T-cell (primary cell): ENCODE measurements at regions not wholly inside any gene's neighbourhood (a gene's known extent, or its start where the extent isn't known, plus 50 kb on each side); places are given as distances from the start of the nearest gene placed in this dataset.
A peak's percentile ranks its signal among the peaks of the same experiment; 100 is the strongest.
"Not testable (repeated sequence)": the region's sequence is repeated elsewhere in the genome, so short reads cannot be mapped to it uniquely, and the experiment has no call there.

Experiments
- ATAC-seq, 4 experiments: fragments of 200-7000 bp in 3 of 4; fragments of 150-1000 bp in 1 of 4; cut with Tn5 transposase; replicated peaks in 1 of 4; 1 replicate in 3 of 4; 2 replicates in 1 of 4; pipeline ENCODE4 v1.10.0; 2021; ENCODE audit warnings: moderate library complexity in 3 of 4, mild to moderate bottlenecking in 2 of 4, moderate number of reproducible peaks in 1 of 4
- CTCF ChIA-PET, 2 donors: fragments of 300-600 bp; sonication (Branson Sonifier 250); formaldehyde crosslinking; loops; one replicate each; lab custom pipeline; 2022; ENCODE audit warnings: antibody characterized with exemption in 2 of 2; lab: Charles Lee
- POLR2A ChIA-PET, 2 donors: fragments of 300-600 bp; sonication (Branson Sonifier 250); formaldehyde crosslinking; loops; one replicate each; lab custom pipeline; 2022; ENCODE audit warnings: antibody characterized with exemption in 2 of 2; lab: Charles Lee
- DNase-seq, 35 experiments: peaks; one replicate each; pipeline versions ENCODE4 v3.0.0 to v3.0.0-alpha.2; 2013 to 2023
- H3K27ac ChIP-seq: one replicate; pipeline ENCODE4 v1.5.1; 2013; ENCODE audit warnings: low read length
- H3K27me3 ChIP-seq, 2 experiments: replicated peaks in 1 of 2; 1 replicate in 1 of 2; 2 replicates in 1 of 2; pipeline versions ENCODE4 v1.6.1 to v1.7.0; 2013; ENCODE audit warnings: low read length in 1 of 2, mixed read lengths in 1 of 2; ENCODE audit not compliant: control insufficient read depth in 2 of 2, insufficient read depth in 2 of 2; ENCODE audit errors: extremely low read depth in 1 of 2
- H3K36me3 ChIP-seq, 2 donors: 1 replicate in 1 of 2; 2 replicates in 1 of 2; pipeline versions ENCODE4 v1.6.1 to v1.7.0; 2013; ENCODE audit warnings: low read length in 1 of 2; ENCODE audit not compliant: control insufficient read depth in 2 of 2, insufficient read depth in 1 of 2; ENCODE audit errors: extremely low read depth in 1 of 2
- H3K4me1 ChIP-seq, 2 experiments: 1 replicate in 1 of 2; 2 replicates in 1 of 2; pipeline versions ENCODE4 v1.6.1 to v1.7.0; 2013; ENCODE audit warnings: low read length in 2 of 2, mixed read lengths in 1 of 2; ENCODE audit not compliant: insufficient read depth in 2 of 2, control insufficient read depth in 1 of 2; ENCODE audit errors: extremely low read depth in 1 of 2
- H3K4me3 ChIP-seq, 2 donors: 1 replicate in 1 of 2; 2 replicates in 1 of 2; pipeline versions ENCODE4 v1.5.1 to v1.7.0; 2013; ENCODE audit warnings: mild to moderate bottlenecking in 2 of 2, low read length in 1 of 2, moderate library complexity in 1 of 2; ENCODE audit not compliant: control insufficient read depth in 1 of 2; ENCODE audit errors: extremely low read depth in 1 of 2
- H3K9me3 ChIP-seq: 2 replicates; pipeline ENCODE4 v1.7.0; 2013
- H3K27ac Mint-ChIP-seq, 2 donors: one replicate each; pipeline ENCODE4 v1.8.0; 2020 to 2021; ENCODE audit warnings: mild to moderate bottlenecking in 2 of 2, mixed read lengths in 2 of 2
- H3K27me3 Mint-ChIP-seq, 2 donors: one replicate each; pipeline ENCODE4 v1.8.0; 2021 to 2022; ENCODE audit warnings: mixed read lengths in 2 of 2
- H3K36me3 Mint-ChIP-seq: one replicate; pipeline ENCODE4 v1.8.0; 2021; ENCODE audit warnings: mixed read lengths
- H3K4me1 Mint-ChIP-seq, 3 donors: one replicate each; pipeline ENCODE4 v1.8.0; 2020 to 2022; ENCODE audit warnings: mixed read lengths in 3 of 3, mild to moderate bottlenecking in 1 of 3
- H3K4me3 Mint-ChIP-seq, 3 donors: one replicate each; pipeline ENCODE4 v1.8.0; 2020 to 2022; ENCODE audit warnings: mild to moderate bottlenecking in 3 of 3, mixed read lengths in 3 of 3, moderate library complexity in 3 of 3
- H3K9me3 Mint-ChIP-seq, 3 donors: one replicate each; pipeline ENCODE4 v1.8.0; 2020 to 2022; ENCODE audit warnings: mixed read lengths in 3 of 3
- WGBS: methylation state at CpG from one replicate; pipeline ENCODE4 v1.1.5; 2013; ENCODE audit warnings: missing lambda C conversion rate; ENCODE audit not compliant: insufficient coverage; 5-methylcytosine and 5-hydroxymethylcytosine counted together

DNA sequence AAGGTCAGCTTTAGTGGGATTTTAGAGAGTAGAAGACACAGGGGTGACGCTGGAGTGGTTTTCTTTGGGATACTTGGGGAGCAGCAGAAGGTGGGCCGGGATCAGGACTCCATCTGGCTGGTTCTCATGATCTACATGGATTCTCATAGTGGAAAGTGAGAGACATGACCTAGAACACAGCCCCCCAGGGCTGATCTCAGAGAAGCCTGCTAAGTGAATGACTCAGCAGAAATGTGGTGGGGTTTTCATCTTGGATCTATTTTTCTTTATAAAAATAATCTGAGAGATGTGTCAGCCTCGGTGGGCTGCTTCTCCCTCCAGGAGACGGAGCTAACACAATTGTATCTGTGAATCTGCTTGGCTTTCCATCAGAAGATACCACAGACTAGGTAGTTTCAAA lies 484.4 kb downstream of the TMEM121 start:
- no peaks in the 10 kb centered on the region for H3K36me3 Mint-ChIP-seq
- ATAC-seq = no peak
- H3K27me3 ChIP-seq = peaks cover 0 to 9% of the 10 kb centered on the region in 2 experiments
- peaks cover 14 to 27% of the 10 kb centered on the region in 2 experiments for H3K4me1 ChIP-seq
- ChIA-PET CTCF (no interaction called here), POLR2A (no interaction called here)
- no peak overlapping the region for H3K4me3 Mint-ChIP-seq
- no peak overlapping the region for H3K4me3 ChIP-seq
- 88% methylated on average over 2 of the region's 4 CpGs for WGBS
- H3K4me1 Mint-ChIP-seq = peaks cover 28 to 38% (median 30%) of the 10 kb centered on the region in 3 donors
- peaks cover 0 to 6% of the 10 kb centered on the region in 2 donors for H3K27me3 Mint-ChIP-seq
- H3K9me3 ChIP-seq = no peaks in the 10 kb centered on the region
- no peak overlapping the region for H3K27ac ChIP-seq
- H3K9me3 Mint-ChIP-seq = no peaks in the 10 kb centered on the region
- no peaks in the 10 kb centered on the region for H3K36me3 ChIP-seq
- H3K27ac Mint-ChIP-seq = peak overlapping the region in 1 of 2 donors; percentile 22
- DNase-seq = no peak

DNA sequence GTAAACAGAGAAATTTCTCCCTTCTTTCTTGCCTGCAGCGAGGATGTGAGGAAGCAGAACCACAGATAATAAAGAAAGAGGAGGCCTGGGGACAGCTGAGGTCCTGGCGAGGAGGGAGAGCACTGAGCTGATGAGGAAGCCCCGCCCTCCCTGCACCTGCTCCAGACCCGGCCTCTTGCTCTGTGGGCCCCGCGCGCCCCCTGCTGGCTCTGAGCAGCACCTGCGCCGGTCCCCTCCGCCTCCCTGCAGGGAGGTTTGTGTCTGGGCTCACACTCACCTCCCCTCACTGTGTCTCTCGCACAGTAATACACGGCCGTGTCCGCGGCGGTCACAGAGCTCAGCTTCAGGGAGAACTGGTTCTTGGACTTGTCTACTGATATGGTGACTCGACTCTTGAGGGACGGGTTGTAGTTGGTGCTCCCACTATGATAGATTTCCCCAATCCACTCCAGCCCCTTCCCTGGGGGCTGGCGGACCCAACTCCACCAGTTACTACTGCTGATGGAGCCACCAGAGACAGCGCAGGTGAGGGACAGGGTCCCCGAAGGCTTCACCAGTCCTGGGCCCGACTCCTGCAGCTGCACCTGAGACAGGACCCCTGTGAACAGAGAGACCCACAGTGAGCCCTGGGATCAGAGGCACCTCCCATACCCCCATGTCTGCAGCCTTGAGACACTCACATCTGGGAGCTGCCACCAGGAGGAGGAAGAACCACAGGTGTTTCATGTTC lies 485.4 kb downstream of the TMEM121 start:
- H3K27ac ChIP-seq, H3K9me3 ChIP-seq, H3K27me3 Mint-ChIP-seq, H3K27me3 ChIP-seq, POLR2A ChIA-PET, H3K4me3 Mint-ChIP-seq, H3K27ac Mint-ChIP-seq, H3K4me3 ChIP-seq, H3K9me3 Mint-ChIP-seq, H3K36me3 ChIP-seq, H3K36me3 Mint-ChIP-seq: not testable (repeated sequence)
- peaks cover 12 to 17% of the 10 kb centered on the region in 2 experiments for H3K4me1 ChIP-seq
- peak in 34 of 35 experiments; percentile 36 to 90 (median 72) for DNase-seq
- H3K4me1 Mint-ChIP-seq = peaks cover 23 to 31% (median 28%) of the 10 kb centered on the region in 3 donors
- no CpG with 5 or more reads among the region's 22 CpGs for WGBS
- CTCF ChIA-PET = interaction anchor here in 1 of 2 donors (0.6 to 1.4 kb wide), 2 partner anchors 15 to 410 kb away, joined by 3 to 16 read pairs; no protein-coding TSS in a partner anchor
- peak in 1 of 4 experiments; percentile 69 for ATAC-seq

DNA sequence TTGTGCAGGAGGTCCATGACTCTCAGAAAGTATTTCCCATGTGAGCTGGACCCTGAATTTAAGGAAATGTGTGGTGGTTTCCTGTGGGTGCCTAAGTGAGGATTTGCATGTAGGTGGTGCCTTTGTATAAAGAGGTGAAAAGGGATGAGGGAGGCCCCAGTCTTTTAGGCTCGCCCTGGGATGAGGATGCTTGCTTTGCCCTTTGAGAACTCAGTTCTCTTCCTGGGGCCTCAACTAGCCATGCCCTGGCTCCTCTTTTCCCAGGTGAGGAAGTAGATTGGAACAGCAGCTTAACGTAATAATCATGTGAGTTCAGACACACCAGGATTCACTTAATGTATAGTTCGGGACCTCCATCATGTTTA lies 486.0 kb downstream of the TMEM121 start:
- H3K27me3 ChIP-seq, H3K27ac Mint-ChIP-seq, ATAC-seq, H3K36me3 ChIP-seq, H3K4me3 ChIP-seq, H3K9me3 Mint-ChIP-seq, DNase-seq, H3K36me3 Mint-ChIP-seq, H3K9me3 ChIP-seq, H3K27ac ChIP-seq, POLR2A ChIA-PET, H3K4me3 Mint-ChIP-seq, H3K27me3 Mint-ChIP-seq: not testable (repeated sequence)
- H3K4me1 Mint-ChIP-seq = peaks cover 23 to 31% (median 28%) of the 10 kb centered on the region in 3 donors
- CTCF ChIA-PET = interaction anchor here in 1 of 2 donors (1.4 kb wide), 1 partner anchor 16 kb away, joined by 3 read pairs; no protein-coding TSS in a partner anchor
- WGBS = no CpG with 5 or more reads among the region's 3 CpGs
- H3K4me1 ChIP-seq = peaks cover 12 to 16% of the 10 kb centered on the region in 2 experiments

DNA sequence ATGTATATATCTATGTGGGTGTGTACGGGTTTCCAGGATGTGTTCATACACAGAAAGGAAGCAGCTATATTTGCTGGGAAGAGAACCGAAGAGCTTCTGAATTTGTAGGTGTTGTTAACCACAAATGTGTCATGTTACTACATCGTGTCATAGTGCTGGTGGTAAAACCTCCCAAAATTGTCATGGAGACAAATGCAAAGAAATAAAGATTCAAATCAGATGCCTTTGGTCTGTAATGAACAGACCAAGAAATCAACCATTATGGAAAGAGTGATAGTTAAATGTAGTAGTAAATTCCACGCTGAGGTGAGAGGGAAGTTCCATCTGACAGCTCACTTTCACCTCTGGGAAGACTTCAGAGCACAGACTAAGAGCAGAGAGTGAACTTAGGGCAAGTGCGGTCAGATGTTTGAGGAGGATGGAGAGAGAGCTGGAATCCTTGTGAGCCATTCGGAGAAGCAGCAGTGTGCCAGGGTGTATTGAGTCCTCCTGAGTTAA lies 487.5 kb downstream of the TMEM121 start:
- no peak overlapping the region for H3K27ac ChIP-seq
- DNase-seq (peak in 2 of 35 experiments; percentile 10 to 27), ATAC-seq (peak in 3 of 4 experiments; percentile 35 to 89 (median 43))
- ChIA-PET POLR2A (no interaction called here), CTCF (no interaction called here)
- H3K9me3 ChIP-seq = no peaks in the 10 kb centered on the region
- no peaks in the 10 kb centered on the region for H3K36me3 ChIP-seq
- Mint-ChIP-seq H3K27ac (peak overlapping the region; percentile 28 to 29), H3K4me3 (no peak overlapping the region), H3K9me3 (no peaks in the 10 kb centered on the region), H3K36me3 (no peaks in the 10 kb centered on the region), H3K4me1 (peaks cover 23 to 28% (median 26%) of the 10 kb centered on the region in 3 donors), H3K27me3 (peaks cover 0 to 6% of the 10 kb centered on the region in 2 donors)
- peaks cover 11 to 12% of the 10 kb centered on the region in 2 experiments for H3K4me1 ChIP-seq
- H3K27me3 ChIP-seq = peaks cover 0 to 9% of the 10 kb centered on the region in 2 experiments
- 14% methylated on average over 4 of the region's 6 CpGs for WGBS
- H3K4me3 ChIP-seq = no peak overlapping the region

DNA sequence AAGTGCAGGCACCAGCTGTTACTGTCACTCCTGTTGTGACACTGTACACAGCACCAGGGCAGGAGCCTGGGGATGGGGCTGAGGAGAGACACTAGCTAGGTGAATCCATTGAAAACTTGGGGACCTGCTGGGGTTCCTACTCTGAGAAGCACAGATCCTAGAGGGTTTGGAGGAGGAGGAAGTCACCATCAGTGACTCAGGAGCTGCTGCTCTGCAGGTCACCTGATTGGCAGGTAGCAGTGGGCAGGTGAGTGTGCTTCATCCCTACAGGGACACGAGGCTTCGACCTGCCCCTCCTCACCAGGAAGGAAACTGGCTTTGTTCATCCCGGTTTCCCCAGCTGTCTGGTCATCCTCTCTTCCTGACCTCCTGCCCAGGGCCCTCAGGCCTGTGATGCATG lies 491.6 kb downstream of the TMEM121 start:
- Mint-ChIP-seq H3K4me1 (peaks cover 9 to 19% (median 14%) of the 10 kb centered on the region in 3 donors), H3K27me3 (peaks cover 0 to 15% of the 10 kb centered on the region in 2 donors)
- POLR2A ChIA-PET, ATAC-seq, H3K4me1 ChIP-seq, H3K4me3 Mint-ChIP-seq, H3K4me3 ChIP-seq, H3K9me3 ChIP-seq, H3K36me3 Mint-ChIP-seq, H3K9me3 Mint-ChIP-seq, DNase-seq, H3K36me3 ChIP-seq, CTCF ChIA-PET, H3K27me3 ChIP-seq, H3K27ac ChIP-seq, H3K27ac Mint-ChIP-seq: not testable (repeated sequence)
- WGBS = 100% methylated on average over 1 of the region's 3 CpGs

DNA sequence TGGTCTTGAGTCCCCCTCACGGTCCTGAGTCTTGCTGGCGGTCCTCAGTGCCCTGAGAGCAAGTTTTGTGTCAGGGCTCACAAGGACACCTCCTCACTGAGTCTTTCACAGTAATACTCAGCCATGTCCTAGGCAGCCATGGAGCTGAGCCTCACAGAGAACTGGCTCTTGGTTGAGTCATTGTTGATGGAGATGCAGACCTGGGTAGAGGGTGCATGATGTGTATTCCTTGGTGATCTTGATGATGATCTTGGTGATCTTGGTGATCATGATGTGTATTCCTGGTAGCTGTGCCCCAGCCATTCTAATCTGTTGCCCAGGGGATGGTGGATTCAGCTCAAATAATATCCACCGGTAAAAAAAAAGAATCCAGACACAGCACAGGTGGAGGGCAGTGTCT lies 495.4 kb downstream of the TMEM121 start:
- H3K4me3 Mint-ChIP-seq = no peak overlapping the region
- H3K4me1 Mint-ChIP-seq = peaks cover 10 to 27% (median 24%) of the 10 kb centered on the region in 3 donors
- ATAC-seq = no peak
- peaks cover 8 to 14% of the 10 kb centered on the region in 2 experiments for H3K4me1 ChIP-seq
- H3K27me3 ChIP-seq = peaks cover 0 to 7% of the 10 kb centered on the region in 2 experiments
- H3K27ac ChIP-seq = no peak overlapping the region
- H3K27me3 Mint-ChIP-seq = peaks cover 0 to 9% of the 10 kb centered on the region in 2 donors
- DNase-seq = no peak
- peaks cover 6% of the 10 kb centered on the region for H3K36me3 Mint-ChIP-seq
- ChIA-PET POLR2A (no interaction called here), CTCF (no interaction called here)
- H3K27ac Mint-ChIP-seq = no peak overlapping the region
- 67% methylated on average over 3 of the region's 3 CpGs for WGBS
- H3K36me3 ChIP-seq = no peaks in the 10 kb centered on the region
- H3K9me3 ChIP-seq = no peaks in the 10 kb centered on the region
- H3K9me3 Mint-ChIP-seq = peaks cover 0 to 10% (median 5%) of the 10 kb centered on the region in 3 donors
- H3K4me3 ChIP-seq = no peak overlapping the region
